ENCODE measurements at regions not wholly inside any gene's neighbourhood (a gene's known extent, or its start where the extent isn't known, plus 50 kb on each side); places are given as distances from the start of the nearest gene placed in this dataset.

DNA sequence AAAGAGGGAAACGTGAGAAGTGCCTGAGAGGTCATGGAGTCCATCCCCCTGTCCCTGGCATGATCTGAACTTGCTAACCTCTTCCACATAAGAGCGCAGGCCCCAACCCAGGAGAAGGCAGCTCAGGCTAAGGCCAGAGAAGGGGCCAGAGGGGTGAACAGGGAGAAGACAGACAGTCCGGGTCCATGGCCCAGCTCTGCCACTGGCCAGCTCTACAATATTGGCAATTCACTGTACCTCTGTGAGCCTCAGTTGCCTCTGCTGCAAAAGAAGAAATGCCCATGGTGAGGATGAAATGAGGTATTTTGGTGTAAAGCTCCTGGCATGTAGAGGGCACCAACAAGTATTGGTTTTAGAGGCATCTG is 72.3 kb downstream of the CAMK2N1 start:
- CTCF ChIA-PET = no interaction called here
- in situ Hi-C loops (cut with HindIII; ENCODE audit: low pct_unique_long_range_greater_than_20kb, low sequenced_read_pairs) (no loop called here), intact Hi-C loops (cut with micrococcal nuclease; ENCODE audit: unreplicated experiment) (no loop called here)
- Histone ChIP-seq H3K4me3 (ENCODE audit: low read depth in 2 of 2, low read length in 2 of 2) (no peak overlapping the region), H3K27ac (ENCODE audit: low read length) (no peak overlapping the region), H3K4me1 (ENCODE audit: control insufficient read depth, insufficient read depth, low read length) (no peaks in the 10 kb centered on the region), H3K27me3 (ENCODE audit: control insufficient read depth, insufficient read depth, low read length) (no peaks in the 10 kb centered on the region; the same call in 1 of the 2 replicates), H3K9me3 (ENCODE audit: control insufficient read depth, insufficient read depth, low read depth, low read length) (no peaks in the 10 kb centered on the region), H3K36me3 (ENCODE audit: control insufficient read depth, insufficient read depth, low read length) (no peaks in the 10 kb centered on the region)
- DNase-seq (ENCODE audit: low read depth, low spot score) (no peak), ATAC-seq (no peak)
- no TSS peak for BruUV-seq (replicated peaks)
- TF ChIP-seq TCF7L2 (IDR thresholded peaks at IDR 0.05; ENCODE audit: low read depth, low read length) = no peak
- TF ChIP-seq, protein P1, sequence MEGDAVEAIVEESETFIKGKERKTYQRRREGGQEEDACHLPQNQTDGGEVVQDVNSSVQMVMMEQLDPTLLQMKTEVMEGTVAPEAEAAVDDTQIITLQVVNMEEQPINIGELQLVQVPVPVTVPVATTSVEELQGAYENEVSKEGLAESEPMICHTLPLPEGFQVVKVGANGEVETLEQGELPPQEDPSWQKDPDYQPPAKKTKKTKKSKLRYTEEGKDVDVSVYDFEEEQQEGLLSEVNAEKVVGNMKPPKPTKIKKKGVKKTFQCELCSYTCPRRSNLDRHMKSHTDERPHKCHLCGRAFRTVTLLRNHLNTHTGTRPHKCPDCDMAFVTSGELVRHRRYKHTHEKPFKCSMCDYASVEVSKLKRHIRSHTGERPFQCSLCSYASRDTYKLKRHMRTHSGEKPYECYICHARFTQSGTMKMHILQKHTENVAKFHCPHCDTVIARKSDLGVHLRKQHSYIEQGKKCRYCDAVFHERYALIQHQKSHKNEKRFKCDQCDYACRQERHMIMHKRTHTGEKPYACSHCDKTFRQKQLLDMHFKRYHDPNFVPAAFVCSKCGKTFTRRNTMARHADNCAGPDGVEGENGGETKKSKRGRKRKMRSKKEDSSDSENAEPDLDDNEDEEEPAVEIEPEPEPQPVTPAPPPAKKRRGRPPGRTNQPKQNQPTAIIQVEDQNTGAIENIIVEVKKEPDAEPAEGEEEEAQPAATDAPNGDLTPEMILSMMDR (IDR thresholded peaks at IDR 0.05) = no peak
- no peak for TF ChIP-seq SIN3A (IDR thresholded peaks at IDR 0.05; ENCODE audit: borderline replicate concordance, insufficient read depth, low read depth, low read length)
- no peak for TF ChIP-seq POLR2AphosphoS5 (IDR thresholded peaks at IDR 0.05; ENCODE audit: low read depth, low read length)
- TF ChIP-seq, protein P2, sequence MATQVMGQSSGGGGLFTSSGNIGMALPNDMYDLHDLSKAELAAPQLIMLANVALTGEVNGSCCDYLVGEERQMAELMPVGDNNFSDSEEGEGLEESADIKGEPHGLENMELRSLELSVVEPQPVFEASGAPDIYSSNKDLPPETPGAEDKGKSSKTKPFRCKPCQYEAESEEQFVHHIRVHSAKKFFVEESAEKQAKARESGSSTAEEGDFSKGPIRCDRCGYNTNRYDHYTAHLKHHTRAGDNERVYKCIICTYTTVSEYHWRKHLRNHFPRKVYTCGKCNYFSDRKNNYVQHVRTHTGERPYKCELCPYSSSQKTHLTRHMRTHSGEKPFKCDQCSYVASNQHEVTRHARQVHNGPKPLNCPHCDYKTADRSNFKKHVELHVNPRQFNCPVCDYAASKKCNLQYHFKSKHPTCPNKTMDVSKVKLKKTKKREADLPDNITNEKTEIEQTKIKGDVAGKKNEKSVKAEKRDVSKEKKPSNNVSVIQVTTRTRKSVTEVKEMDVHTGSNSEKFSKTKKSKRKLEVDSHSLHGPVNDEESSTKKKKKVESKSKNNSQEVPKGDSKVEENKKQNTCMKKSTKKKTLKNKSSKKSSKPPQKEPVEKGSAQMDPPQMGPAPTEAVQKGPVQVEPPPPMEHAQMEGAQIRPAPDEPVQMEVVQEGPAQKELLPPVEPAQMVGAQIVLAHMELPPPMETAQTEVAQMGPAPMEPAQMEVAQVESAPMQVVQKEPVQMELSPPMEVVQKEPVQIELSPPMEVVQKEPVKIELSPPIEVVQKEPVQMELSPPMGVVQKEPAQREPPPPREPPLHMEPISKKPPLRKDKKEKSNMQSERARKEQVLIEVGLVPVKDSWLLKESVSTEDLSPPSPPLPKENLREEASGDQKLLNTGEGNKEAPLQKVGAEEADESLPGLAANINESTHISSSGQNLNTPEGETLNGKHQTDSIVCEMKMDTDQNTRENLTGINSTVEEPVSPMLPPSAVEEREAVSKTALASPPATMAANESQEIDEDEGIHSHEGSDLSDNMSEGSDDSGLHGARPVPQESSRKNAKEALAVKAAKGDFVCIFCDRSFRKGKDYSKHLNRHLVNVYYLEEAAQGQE (IDR thresholded peaks at IDR 0.05; ENCODE audit: insufficient read depth in 1 of 2, low read depth in 2 of 2, low read length in 1 of 2) = no peak
- POLR2A ChIA-PET = no interaction called here

DNA sequence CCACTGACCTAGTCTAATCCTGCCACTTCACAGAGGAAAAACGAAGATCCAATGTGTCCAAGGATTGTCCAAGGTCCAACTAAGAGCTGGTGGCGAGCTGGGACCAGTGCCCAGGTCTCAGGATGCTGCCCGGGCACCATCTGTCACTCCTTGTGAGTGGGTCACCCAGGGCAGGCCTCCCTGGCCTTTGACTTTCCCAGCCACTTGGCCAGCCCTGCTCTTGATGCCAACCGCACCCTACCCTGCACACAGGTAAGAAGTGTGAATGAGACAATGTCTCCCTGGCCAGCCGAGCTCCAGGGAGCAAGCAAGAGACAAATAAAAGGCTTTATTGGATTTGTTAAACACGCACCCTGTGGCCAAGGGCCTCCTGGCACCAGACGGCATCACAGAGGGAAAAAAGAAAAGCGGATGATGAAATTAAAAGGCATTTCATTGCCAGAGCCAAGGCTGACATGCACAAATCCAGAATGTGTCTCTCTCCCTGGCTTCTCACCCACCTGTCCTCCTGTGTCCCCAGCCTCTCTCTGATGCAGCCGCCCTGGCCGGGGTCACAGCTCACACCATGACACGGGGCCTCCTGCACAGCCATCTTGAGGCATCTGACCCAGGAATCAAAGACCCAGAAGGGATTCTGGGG is 72.8 kb downstream of the CAMK2N1 start:
- ChIA-PET CTCF (interaction anchor here (0.6 kb wide), 1 partner anchor 260 kb away, joined by 6 read pairs; no protein-coding TSS in a partner anchor), POLR2A (no interaction called here)
- in situ Hi-C loops (cut with HindIII; ENCODE audit: low pct_unique_long_range_greater_than_20kb, low sequenced_read_pairs) (no loop called here), intact Hi-C loops (cut with micrococcal nuclease; ENCODE audit: unreplicated experiment) (no loop called here)
- Histone ChIP-seq H3K36me3 (ENCODE audit: control insufficient read depth, insufficient read depth, low read length) (no peaks in the 10 kb centered on the region), H3K4me3 (ENCODE audit: low read depth in 2 of 2, low read length in 2 of 2) (no peak overlapping the region), H3K27me3 (ENCODE audit: control insufficient read depth, insufficient read depth, low read length) (no peaks in the 10 kb centered on the region; the same call in 1 of the 2 replicates), H3K27ac (ENCODE audit: low read length) (no peak overlapping the region), H3K9me3 (ENCODE audit: control insufficient read depth, insufficient read depth, low read depth, low read length) (no peaks in the 10 kb centered on the region), H3K4me1 (ENCODE audit: control insufficient read depth, insufficient read depth, low read length) (no peaks in the 10 kb centered on the region)
- TF ChIP-seq POLR2AphosphoS5 (IDR thresholded peaks at IDR 0.05; ENCODE audit: low read depth, low read length) = no peak
- DNase-seq (ENCODE audit: low read depth, low spot score) (no peak), ATAC-seq (no peak)
- no TSS peak for BruUV-seq (replicated peaks)

DNA sequence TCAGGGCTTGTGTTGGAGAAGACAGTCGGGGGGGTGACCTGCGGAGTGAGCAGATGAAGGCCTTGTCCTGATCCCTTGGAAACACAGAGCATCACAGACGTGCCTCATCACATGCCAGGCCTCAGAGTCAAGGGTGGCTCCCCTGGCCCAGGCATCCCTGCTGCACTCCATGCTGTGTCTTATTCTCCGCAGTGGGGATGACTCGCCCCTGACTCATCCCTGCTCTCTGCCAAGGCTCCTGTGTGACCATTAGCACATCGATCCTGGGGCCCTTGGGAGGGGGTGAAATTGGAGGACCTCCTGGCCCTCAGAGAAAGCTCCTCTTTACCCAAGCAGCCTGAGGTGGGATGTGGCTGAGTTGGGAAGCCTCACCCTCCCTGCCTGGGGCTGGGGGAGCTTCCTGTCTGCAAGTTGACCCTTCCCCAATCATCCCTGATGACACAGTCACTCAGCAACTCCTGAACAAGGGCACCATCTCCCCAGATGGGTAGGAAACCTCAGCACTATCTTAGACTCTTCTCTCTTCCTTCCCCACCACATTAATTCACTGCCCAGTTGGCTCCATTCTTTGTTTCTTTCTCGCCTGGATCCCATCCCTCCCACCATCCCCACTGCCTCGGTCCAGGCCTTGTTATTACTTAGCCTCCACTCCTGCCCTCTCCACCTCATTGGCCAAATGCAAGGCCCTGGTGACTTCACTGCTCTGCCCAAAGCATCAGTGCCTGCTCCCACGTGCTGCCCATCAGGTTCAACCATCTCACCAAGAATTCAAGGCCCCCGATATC is 74.6 kb downstream of the CAMK2N1 start:
- ATAC-seq (peak; percentile 92), DNase-seq (ENCODE audit: low read depth, low spot score) (peak; percentile 61)
- H3K4me3 ChIP-seq (ENCODE audit: low read depth in 2 of 2, low read length in 2 of 2) = no peak overlapping the region
- H3K27ac ChIP-seq (ENCODE audit: low read length) = no peak overlapping the region
- ChIA-PET POLR2A (no interaction called here), CTCF (no interaction called here)
- H3K9me3 ChIP-seq (ENCODE audit: control insufficient read depth, insufficient read depth, low read depth, low read length) = no peaks in the 10 kb centered on the region
- TF ChIP-seq TCF7L2 (IDR thresholded peaks at IDR 0.05; ENCODE audit: low read depth, low read length) (no peak), SIN3A (IDR thresholded peaks at IDR 0.05; ENCODE audit: borderline replicate concordance, insufficient read depth, low read depth, low read length) (no peak), POLR2AphosphoS5 (IDR thresholded peaks at IDR 0.05; ENCODE audit: low read depth, low read length) (no peak)
- TF ChIP-seq, protein P2 (IDR thresholded peaks at IDR 0.05; ENCODE audit: insufficient read depth in 1 of 2, low read depth in 2 of 2, low read length in 1 of 2) = no peak
- TF ChIP-seq, protein P1 (IDR thresholded peaks at IDR 0.05) = no peak
- no peaks in the 10 kb centered on the region for H3K27me3 ChIP-seq (ENCODE audit: control insufficient read depth, insufficient read depth, low read length)
- BruUV-seq (replicated peaks) = no TSS peak
- no peaks in the 10 kb centered on the region for H3K36me3 ChIP-seq (ENCODE audit: control insufficient read depth, insufficient read depth, low read length)
- no peaks in the 10 kb centered on the region for H3K4me1 ChIP-seq (ENCODE audit: control insufficient read depth, insufficient read depth, low read length)
- in situ Hi-C loops (cut with HindIII; ENCODE audit: low pct_unique_long_range_greater_than_20kb, low sequenced_read_pairs) = no loop called here
- intact Hi-C loops (cut with micrococcal nuclease; ENCODE audit: unreplicated experiment) = no loop called here

All from Panc1 (cell line).